Stomach (tissue), 4 donors: ENCODE measurements at regions not wholly inside any gene's neighbourhood (a gene's known extent, or its start where the extent isn't known, plus 50 kb on each side); places are given as distances from the start of the nearest gene placed in this dataset.

Source experiments
- EP300 ChIP-seq: sonication (generic); formaldehyde crosslinking; IDR thresholded peaks from one replicate; pipeline ENCODE4 v1.6.1; 2017; ENCODE audit warnings: antibody characterized with exemption
- POLR2A ChIP-seq, 4 donors: fragments of 450-650 bp; IDR thresholded peaks; one replicate each; pipeline ENCODE4 v1.6.1; 2016; ENCODE audit warnings: antibody characterized with exemption in 4 of 4, control low read depth in 2 of 4, mild to moderate bottlenecking in 1 of 4, moderate library complexity in 1 of 4
- POLR2AphosphoS5 ChIP-seq, 3 donors: sonication (generic); formaldehyde crosslinking; IDR thresholded peaks; one replicate each; pipeline ENCODE4 v1.6.1; 2016; ENCODE audit warnings: antibody characterized with exemption in 3 of 3
- TF ChIP-seq, protein P1 (sequence below), 7 experiments: fragments of 450-650 bp in 4 of 7; fragments of 200-600 bp in 3 of 7; sonication (generic) in 3 of 7; IDR thresholded peaks; one replicate each; pipeline ENCODE4 v1.5.1; 2016 to 2019; ENCODE audit warnings: antibody characterized with exemption in 7 of 7, control low read depth in 2 of 7, mild to moderate bottlenecking in 1 of 7

DNA sequence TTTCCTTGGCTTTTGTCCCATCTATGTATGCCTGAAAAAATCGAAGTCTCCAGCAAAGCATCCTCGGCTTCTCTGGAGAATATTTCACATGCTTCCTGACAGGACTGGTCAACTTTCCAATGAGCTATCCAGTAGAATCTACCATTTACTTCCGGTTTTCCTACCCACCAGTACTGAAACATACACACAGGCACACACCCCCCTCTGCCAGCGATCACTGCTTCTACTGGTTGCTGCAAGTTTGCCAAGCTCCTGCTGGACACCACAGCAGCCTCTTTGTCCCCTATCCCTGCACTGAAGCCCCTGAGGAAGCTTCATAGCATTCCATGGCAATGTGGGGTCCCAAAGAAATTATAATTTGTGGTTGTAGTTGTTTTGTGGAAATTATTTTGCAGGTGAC is 536.8 kb downstream of the MATN1 start:
- TF ChIP-seq, protein P1, sequence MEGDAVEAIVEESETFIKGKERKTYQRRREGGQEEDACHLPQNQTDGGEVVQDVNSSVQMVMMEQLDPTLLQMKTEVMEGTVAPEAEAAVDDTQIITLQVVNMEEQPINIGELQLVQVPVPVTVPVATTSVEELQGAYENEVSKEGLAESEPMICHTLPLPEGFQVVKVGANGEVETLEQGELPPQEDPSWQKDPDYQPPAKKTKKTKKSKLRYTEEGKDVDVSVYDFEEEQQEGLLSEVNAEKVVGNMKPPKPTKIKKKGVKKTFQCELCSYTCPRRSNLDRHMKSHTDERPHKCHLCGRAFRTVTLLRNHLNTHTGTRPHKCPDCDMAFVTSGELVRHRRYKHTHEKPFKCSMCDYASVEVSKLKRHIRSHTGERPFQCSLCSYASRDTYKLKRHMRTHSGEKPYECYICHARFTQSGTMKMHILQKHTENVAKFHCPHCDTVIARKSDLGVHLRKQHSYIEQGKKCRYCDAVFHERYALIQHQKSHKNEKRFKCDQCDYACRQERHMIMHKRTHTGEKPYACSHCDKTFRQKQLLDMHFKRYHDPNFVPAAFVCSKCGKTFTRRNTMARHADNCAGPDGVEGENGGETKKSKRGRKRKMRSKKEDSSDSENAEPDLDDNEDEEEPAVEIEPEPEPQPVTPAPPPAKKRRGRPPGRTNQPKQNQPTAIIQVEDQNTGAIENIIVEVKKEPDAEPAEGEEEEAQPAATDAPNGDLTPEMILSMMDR (IDR thresholded peaks at IDR 0.05): no peak
- TF ChIP-seq POLR2AphosphoS5 (IDR thresholded peaks at IDR 0.05) (no peak), EP300 (no peak), POLR2A (IDR thresholded peaks at IDR 0.05) (no peak)
